NB4 (cell line): ENCODE measurements at regions not wholly inside any gene's neighbourhood (a gene's known extent, or its start where the extent isn't known, plus 50 kb on each side); places are given as distances from the start of the nearest gene placed in this dataset.

Experiments
- MYC ChIP-seq: IDR thresholded peaks from 2 replicates; pipeline ENCODE4 v1.6.1; 2011; ENCODE audit warnings: low read depth, low read length
- POLR2A ChIP-seq: IDR thresholded peaks from 2 replicates; pipeline ENCODE4 v1.6.1; 2011; ENCODE audit warnings: mild to moderate bottlenecking; ENCODE audit not compliant: insufficient read length; ENCODE audit errors: extremely low read depth
- TF ChIP-seq, protein P1 (sequence below): IDR thresholded peaks from one replicate; pipeline ENCODE4 v1.5.1; 2012; ENCODE audit warnings: low read depth, low read length
- TF ChIP-seq, protein P2 (sequence below): IDR thresholded peaks from 2 replicates; pipeline ENCODE4 v1.6.1; 2011; ENCODE audit warnings: low read depth, low read length

DNA sequence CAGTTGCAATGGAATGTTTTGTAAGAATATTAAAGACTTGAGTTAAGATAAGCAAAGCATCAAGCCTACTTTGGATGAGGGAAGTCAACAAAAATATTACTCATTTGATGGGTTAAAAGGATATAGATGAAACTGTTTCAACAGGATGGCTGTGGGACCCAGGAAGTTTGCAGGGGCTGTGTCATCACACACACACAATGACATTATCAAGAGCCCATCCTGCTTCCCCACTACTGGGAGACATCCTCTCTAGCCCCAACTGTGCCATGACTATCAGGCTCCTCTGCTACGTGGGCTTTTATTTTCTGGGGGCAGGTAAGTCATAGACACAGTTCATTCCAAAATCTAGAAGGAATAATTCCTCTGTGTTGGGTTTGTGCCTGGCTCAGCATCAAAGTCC, 78.8 kb upstream of the PRSS1 start:
- TF ChIP-seq, protein P1, sequence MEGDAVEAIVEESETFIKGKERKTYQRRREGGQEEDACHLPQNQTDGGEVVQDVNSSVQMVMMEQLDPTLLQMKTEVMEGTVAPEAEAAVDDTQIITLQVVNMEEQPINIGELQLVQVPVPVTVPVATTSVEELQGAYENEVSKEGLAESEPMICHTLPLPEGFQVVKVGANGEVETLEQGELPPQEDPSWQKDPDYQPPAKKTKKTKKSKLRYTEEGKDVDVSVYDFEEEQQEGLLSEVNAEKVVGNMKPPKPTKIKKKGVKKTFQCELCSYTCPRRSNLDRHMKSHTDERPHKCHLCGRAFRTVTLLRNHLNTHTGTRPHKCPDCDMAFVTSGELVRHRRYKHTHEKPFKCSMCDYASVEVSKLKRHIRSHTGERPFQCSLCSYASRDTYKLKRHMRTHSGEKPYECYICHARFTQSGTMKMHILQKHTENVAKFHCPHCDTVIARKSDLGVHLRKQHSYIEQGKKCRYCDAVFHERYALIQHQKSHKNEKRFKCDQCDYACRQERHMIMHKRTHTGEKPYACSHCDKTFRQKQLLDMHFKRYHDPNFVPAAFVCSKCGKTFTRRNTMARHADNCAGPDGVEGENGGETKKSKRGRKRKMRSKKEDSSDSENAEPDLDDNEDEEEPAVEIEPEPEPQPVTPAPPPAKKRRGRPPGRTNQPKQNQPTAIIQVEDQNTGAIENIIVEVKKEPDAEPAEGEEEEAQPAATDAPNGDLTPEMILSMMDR = no peak
- no peak for TF ChIP-seq POLR2A
- TF ChIP-seq, protein P2, sequence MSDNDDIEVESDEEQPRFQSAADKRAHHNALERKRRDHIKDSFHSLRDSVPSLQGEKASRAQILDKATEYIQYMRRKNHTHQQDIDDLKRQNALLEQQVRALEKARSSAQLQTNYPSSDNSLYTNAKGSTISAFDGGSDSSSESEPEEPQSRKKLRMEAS = no peak
- no peak for TF ChIP-seq MYC
